ENCODE measurements at regions not wholly inside any gene's neighbourhood (a gene's known extent, or its start where the extent isn't known, plus 50 kb on each side); places are given as distances from the start of the nearest gene placed in this dataset.

DNA sequence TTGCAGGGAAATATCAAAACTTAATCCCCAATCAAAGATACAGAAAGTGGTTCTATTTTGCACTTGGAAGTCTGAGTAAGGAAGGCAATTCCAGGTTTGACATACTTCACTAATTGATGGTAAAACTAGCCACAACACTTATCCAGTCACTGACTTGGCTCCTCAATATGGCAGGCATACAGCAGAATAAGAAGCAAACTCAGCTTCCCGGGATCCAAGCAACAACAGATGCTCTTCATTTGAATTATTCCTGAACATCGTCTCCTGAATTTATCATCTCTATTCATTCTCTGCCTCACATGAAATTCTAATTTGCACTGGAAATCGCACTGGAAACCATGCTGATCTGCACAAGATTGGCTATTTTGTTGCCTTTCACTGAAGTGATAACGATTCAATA, 629.6 kb downstream of the PRELID2 start:
- no peaks in the 10 kb centered on the region for H3K36me3 Mint-ChIP-seq
- no peak overlapping the region for H3K27ac Mint-ChIP-seq
- H3K4me3 Mint-ChIP-seq: no peak overlapping the region
- peaks cover 3% of the 10 kb centered on the region for H3K9me3 Mint-ChIP-seq
- H3K27me3 Mint-ChIP-seq: peaks cover 3% of the 10 kb centered on the region
- TF ChIP-seq, protein P1, sequence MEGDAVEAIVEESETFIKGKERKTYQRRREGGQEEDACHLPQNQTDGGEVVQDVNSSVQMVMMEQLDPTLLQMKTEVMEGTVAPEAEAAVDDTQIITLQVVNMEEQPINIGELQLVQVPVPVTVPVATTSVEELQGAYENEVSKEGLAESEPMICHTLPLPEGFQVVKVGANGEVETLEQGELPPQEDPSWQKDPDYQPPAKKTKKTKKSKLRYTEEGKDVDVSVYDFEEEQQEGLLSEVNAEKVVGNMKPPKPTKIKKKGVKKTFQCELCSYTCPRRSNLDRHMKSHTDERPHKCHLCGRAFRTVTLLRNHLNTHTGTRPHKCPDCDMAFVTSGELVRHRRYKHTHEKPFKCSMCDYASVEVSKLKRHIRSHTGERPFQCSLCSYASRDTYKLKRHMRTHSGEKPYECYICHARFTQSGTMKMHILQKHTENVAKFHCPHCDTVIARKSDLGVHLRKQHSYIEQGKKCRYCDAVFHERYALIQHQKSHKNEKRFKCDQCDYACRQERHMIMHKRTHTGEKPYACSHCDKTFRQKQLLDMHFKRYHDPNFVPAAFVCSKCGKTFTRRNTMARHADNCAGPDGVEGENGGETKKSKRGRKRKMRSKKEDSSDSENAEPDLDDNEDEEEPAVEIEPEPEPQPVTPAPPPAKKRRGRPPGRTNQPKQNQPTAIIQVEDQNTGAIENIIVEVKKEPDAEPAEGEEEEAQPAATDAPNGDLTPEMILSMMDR (conservative IDR thresholded peaks at IDR 0.05): no peak
- H3K4me1 Mint-ChIP-seq (ENCODE audit: unreplicated experiment): no peaks in the 10 kb centered on the region
- no peak for DNase-seq (ENCODE audit: extremely low spot score, unreplicated experiment)

DNA sequence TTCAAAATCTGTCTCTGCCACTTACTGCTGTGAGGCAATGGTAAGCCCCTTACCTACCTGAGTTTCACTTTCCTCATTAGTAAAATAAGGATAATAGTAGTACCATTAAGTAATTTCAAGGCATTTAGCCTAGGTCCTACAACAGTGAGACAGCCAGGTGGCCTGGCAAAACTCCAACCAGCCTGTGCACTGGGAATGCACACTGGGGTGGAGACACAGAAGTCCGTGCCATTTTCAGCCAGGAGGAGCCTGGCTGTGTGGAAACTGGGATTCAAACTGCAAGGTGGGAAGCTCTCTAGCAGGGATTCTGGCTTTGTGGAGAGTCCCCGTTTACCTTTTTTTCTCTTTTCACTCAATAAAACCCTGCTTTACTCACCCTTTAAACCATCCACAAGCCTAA, 630.4 kb downstream of the PRELID2 start:
- TF ChIP-seq, protein P1 (conservative IDR thresholded peaks at IDR 0.05): no peak
- Mint-ChIP-seq H3K27ac (no peak overlapping the region), H3K4me1 (ENCODE audit: unreplicated experiment) (no peaks in the 10 kb centered on the region), H3K9me3 (peaks cover 3% of the 10 kb centered on the region), H3K27me3 (peaks cover 3% of the 10 kb centered on the region), H3K36me3 (no peaks in the 10 kb centered on the region), H3K4me3 (no peak overlapping the region)
- no peak for DNase-seq (ENCODE audit: extremely low spot score, unreplicated experiment)

- Mint-ChIP-seq H3K36me3 (no peaks in the 10 kb centered on the region), H3K27me3 (peaks cover 3% of the 10 kb centered on the region), H3K27ac (no peak overlapping the region), H3K9me3 (peaks cover 3% of the 10 kb centered on the region), H3K4me1 (ENCODE audit: unreplicated experiment) (no peaks in the 10 kb centered on the region), H3K4me3 (no peak overlapping the region)
- TF ChIP-seq, protein P1 (conservative IDR thresholded peaks at IDR 0.05): no peak
- no peak for DNase-seq (ENCODE audit: extremely low spot score, unreplicated experiment)
Measured at GRCh38 chr5:145203193-145203592, 631.9 kb downstream of the PRELID2 start.

DNA sequence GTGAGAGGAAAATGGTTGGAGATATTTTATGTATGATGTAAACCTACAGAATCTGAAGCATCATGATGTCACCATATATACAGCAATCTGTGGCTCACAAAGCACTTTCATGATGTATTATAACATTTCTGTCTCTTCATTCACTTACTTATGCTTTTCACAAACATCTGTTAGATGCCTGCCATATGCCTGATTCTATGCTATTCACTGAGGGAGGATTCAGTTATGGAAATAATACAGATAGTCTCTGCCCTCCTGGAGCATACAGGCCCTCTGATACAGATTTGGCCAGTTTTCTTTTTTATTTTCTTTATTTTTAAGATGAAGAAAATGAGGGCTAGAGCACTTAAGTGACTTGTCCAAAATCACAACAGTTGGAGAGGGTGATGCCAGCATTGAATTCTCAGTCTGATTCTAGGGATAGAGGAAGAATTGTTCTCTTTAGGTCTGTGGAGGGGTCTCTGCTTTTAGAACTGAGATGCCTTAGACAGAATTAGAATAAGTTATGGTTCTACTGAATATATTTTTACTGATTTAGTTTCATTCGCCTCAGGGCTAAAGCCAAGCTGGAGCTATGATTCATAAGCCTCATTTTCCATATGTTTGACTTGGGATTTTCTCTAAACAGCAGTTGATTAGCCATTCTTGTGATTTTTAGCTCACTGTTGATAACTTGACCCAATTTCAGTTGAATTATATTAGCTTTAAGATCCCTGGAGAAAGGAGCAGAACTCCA, 636.4 kb downstream of the PRELID2 start:
- Mint-ChIP-seq H3K36me3 (no peaks in the 10 kb centered on the region), H3K27me3 (peaks cover 3% of the 10 kb centered on the region), H3K4me1 (ENCODE audit: unreplicated experiment) (no peaks in the 10 kb centered on the region), H3K9me3 (no peaks in the 10 kb centered on the region), H3K4me3 (no peak overlapping the region), H3K27ac (no peak overlapping the region)
- no peak for DNase-seq (ENCODE audit: extremely low spot score, unreplicated experiment)
- TF ChIP-seq, protein P1 (conservative IDR thresholded peaks at IDR 0.05): no peak

DNA sequence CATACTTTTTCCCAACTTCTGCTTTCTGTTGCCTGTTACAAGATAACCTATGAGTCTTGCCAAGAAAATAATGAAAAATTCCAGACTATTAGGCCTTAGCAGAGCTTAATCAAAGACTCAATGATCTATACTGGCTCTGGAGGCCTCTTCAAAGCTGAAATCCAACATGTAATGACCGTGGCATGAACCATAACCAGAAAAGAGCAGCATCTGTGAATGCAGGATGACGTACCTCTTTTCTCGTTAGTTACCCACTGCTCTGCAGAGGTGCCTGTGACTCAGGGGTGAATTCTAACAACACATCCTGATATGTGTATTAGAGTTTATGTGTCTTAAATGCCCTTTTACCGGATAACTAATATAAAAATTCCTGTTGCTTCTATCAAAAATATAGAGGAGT, 645.4 kb downstream of the PRELID2 start:
- no peak overlapping the region for H3K27ac Mint-ChIP-seq
- DNase-seq (ENCODE audit: extremely low spot score, unreplicated experiment): no peak
- no peaks in the 10 kb centered on the region for H3K27me3 Mint-ChIP-seq
- TF ChIP-seq, protein P1 (conservative IDR thresholded peaks at IDR 0.05): no peak
- no peaks in the 10 kb centered on the region for H3K4me1 Mint-ChIP-seq (ENCODE audit: unreplicated experiment)
- H3K36me3 Mint-ChIP-seq: no peaks in the 10 kb centered on the region
- H3K4me3 Mint-ChIP-seq: no peak overlapping the region
- H3K9me3 Mint-ChIP-seq: no peaks in the 10 kb centered on the region
